GM19035 (cell line): ENCODE measurements at regions not wholly inside any gene's neighbourhood (a gene's known extent, or its start where the extent isn't known, plus 50 kb on each side); places are given as distances from the start of the nearest gene placed in this dataset.
"Not testable (repeated sequence)": the region's sequence is repeated elsewhere in the genome, so short reads cannot be mapped to it uniquely, and the experiment has no call there.

Experiments used
- ATAC-seq: cut with Tn5 transposase; IDR thresholded peaks from one replicate; pipeline ENCODE4 v1.9.1; 2021; ENCODE audit not compliant: unreplicated experiment

- no peak for ATAC-seq
Measured at GRCh38 chr1:37362594-37363385, 111.6 kb upstream of the ZC3H12A start.

- ATAC-seq, result no peak
Measured at GRCh38 chr1:37363535-37363934, 110.8 kb upstream of the ZC3H12A start.

GRCh38 chr1:37368665-37369315 lies 105.6 kb upstream of the ZC3H12A start:
- not testable (repeated sequence) for ATAC-seq

GRCh38 chr1:37372302-37372701 lies 102.1 kb upstream of the ZC3H12A start:
- ATAC-seq, result no peak

GRCh38 chr1:37372711-37373110 lies 101.7 kb upstream of the ZC3H12A start:
- no peak for ATAC-seq

GRCh38 chr1:37373413-37373812 lies 101.0 kb upstream of the ZC3H12A start:
- no peak for ATAC-seq

GRCh38 chr1:37380546-37380945 lies 93.8 kb upstream of the ZC3H12A start:
- ATAC-seq, result not testable (repeated sequence)

GRCh38 chr1:37387854-37388253 lies 86.5 kb upstream of the ZC3H12A start:
- no peak for ATAC-seq

GRCh38 chr1:37389327-37389726 lies 85.1 kb upstream of the ZC3H12A start:
- ATAC-seq, result no peak

GRCh38 chr1:37391211-37392011 lies 83.0 kb upstream of the ZC3H12A start:
- no peak for ATAC-seq

- ATAC-seq, result no peak
Measured at GRCh38 chr1:37392051-37392450, 82.3 kb upstream of the ZC3H12A start.

- no peak for ATAC-seq
Measured at GRCh38 chr1:37393173-37394120, 80.9 kb upstream of the ZC3H12A start.

GRCh38 chr1:37394574-37395464 lies 79.6 kb upstream of the ZC3H12A start:
- ATAC-seq, result no peak

- no peak for ATAC-seq
Measured at GRCh38 chr1:37398096-37398495, 76.3 kb upstream of the ZC3H12A start.

GRCh38 chr1:37399205-37399604 lies 75.2 kb upstream of the ZC3H12A start:
- ATAC-seq, result no peak

GRCh38 chr1:37399830-37400464 lies 74.4 kb upstream of the ZC3H12A start:
- no peak for ATAC-seq

GRCh38 chr1:37400466-37401225 lies 73.7 kb upstream of the ZC3H12A start:
- ATAC-seq, result no peak

GRCh38 chr1:37403166-37403565 lies 71.2 kb upstream of the ZC3H12A start:
- no peak for ATAC-seq
